22Rv1 (cell line): ENCODE measurements at regions not wholly inside any gene's neighbourhood (a gene's known extent, or its start where the extent isn't known, plus 50 kb on each side); places are given as distances from the start of the nearest gene placed in this dataset.

ENCODE experiments used
- ZFX ChIP-seq: fragments of 450-650 bp; IDR thresholded peaks from 2 replicates; pipeline ENCODE4 v1.6.1; 2017; ENCODE audit warnings: antibody characterized with exemption, borderline replicate concordance
- TF ChIP-seq, protein P1 (sequence below): fragments of 450-650 bp; IDR thresholded peaks from 2 replicates; pipeline ENCODE4 v1.5.1; 2017; ENCODE audit warnings: mild to moderate bottlenecking

DNA sequence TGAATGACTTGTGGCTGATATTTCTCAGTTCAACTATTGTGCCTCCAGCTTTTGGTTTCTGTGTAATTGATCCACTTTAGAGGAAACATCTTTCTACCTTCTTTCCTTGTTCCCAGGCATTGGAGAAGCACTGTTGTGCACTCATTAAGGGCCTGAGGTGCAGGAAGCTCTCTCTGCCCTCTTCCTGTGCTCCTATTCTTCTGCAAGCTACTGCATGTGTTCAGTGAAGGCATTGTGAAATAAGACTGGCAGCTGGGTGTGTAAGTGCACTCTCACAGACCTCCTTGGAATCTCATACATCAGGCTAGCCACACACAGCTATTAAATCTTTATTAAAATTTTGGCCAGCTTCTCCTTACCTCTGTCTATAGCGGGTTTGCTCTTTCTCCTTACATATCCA is 177.8 kb downstream of the OGFRL1 start:
- TF ChIP-seq, protein P1, sequence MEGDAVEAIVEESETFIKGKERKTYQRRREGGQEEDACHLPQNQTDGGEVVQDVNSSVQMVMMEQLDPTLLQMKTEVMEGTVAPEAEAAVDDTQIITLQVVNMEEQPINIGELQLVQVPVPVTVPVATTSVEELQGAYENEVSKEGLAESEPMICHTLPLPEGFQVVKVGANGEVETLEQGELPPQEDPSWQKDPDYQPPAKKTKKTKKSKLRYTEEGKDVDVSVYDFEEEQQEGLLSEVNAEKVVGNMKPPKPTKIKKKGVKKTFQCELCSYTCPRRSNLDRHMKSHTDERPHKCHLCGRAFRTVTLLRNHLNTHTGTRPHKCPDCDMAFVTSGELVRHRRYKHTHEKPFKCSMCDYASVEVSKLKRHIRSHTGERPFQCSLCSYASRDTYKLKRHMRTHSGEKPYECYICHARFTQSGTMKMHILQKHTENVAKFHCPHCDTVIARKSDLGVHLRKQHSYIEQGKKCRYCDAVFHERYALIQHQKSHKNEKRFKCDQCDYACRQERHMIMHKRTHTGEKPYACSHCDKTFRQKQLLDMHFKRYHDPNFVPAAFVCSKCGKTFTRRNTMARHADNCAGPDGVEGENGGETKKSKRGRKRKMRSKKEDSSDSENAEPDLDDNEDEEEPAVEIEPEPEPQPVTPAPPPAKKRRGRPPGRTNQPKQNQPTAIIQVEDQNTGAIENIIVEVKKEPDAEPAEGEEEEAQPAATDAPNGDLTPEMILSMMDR, result no peak
- no peak for TF ChIP-seq ZFX
